Breast epithelium (tissue), 3 donors: ENCODE measurements at regions not wholly inside any gene's neighbourhood (a gene's known extent, or its start where the extent isn't known, plus 50 kb on each side); places are given as distances from the start of the nearest gene placed in this dataset.

Source experiments
- CTCF ChIP-seq, 3 donors: fragments of 450-650 bp; IDR thresholded peaks; one replicate each; pipeline ENCODE4 v1.5.1; 2016 to 2017; ENCODE audit warnings: antibody characterized with exemption in 3 of 3, mild to moderate bottlenecking in 3 of 3, moderate library complexity in 3 of 3
- POLR2A ChIP-seq: fragments of 450-650 bp; IDR thresholded peaks from one replicate; pipeline ENCODE4 v1.6.1; 2016; ENCODE audit warnings: antibody characterized with exemption, mild to moderate bottlenecking, moderate library complexity

- no peak for TF ChIP-seq POLR2A
- TF ChIP-seq CTCF (IDR thresholded peaks at IDR 0.05) = no peak
These were observed 1158.4 kb upstream of the SEMA6A start for GRCh38 chr5:117733051-117733450.
